ENCODE measurements at regions not wholly inside any gene's neighbourhood (a gene's known extent, or its start where the extent isn't known, plus 50 kb on each side); places are given as distances from the start of the nearest gene placed in this dataset.

GRCh38 chr20:2244523-2244922, 51.3 kb upstream of the TGM3 start:
- no peaks in the 10 kb centered on the region for H3F3A ChIP-seq (ENCODE audit: insufficient read depth, low read depth)
- no peaks in the 10 kb centered on the region for H3K9me3 ChIP-seq (ENCODE audit: insufficient read depth, low read depth)
- POLR2A ChIA-PET (ENCODE audit: unreplicated experiment), result no interaction called here
- no peaks in the 10 kb centered on the region for H3K79me2 ChIP-seq (ENCODE audit: low read depth)
- no peaks in the 10 kb centered on the region for H3K4me1 ChIP-seq (replicated peaks; ENCODE audit: insufficient read depth)
- peaks cover 16% of the 10 kb centered on the region; the same call in 1 of the 2 replicates for H3K27me3 ChIP-seq (ENCODE audit: insufficient read depth, low read depth)
- no peak for TF ChIP-seq EZH2 (IDR thresholded peaks at IDR 0.05; ENCODE audit: low read depth)
- TF ChIP-seq CTCF (conservative IDR thresholded peaks at IDR 0.05), result no peak
- DNase-seq, result no peak
- no peak overlapping the region for H3K4me2 ChIP-seq
- no peaks in the 10 kb centered on the region for H3K36me3 ChIP-seq (ENCODE audit: low read depth)
- H2AFZ ChIP-seq, result no peak overlapping the region
- CTCF ChIA-PET, result no interaction called here
- no peak overlapping the region for H3K4me3 ChIP-seq
- no peak overlapping the region for H3K27ac ChIP-seq
- intact Hi-C loops (cut with micrococcal nuclease; ENCODE audit: unreplicated experiment), result no loop called here
- H3K9me2 ChIP-seq (ENCODE audit: insufficient read depth), result no peaks in the 10 kb centered on the region
- no peaks in the 10 kb centered on the region for H4K20me1 ChIP-seq (ENCODE audit: insufficient read depth)
- no TSS peak for BruUV-seq (replicated peaks)

GRCh38 chr20:2244993-2245392, 50.8 kb upstream of the TGM3 start:
- H3K27ac ChIP-seq, result no peak overlapping the region
- H3K79me2 ChIP-seq (ENCODE audit: low read depth), result no peaks in the 10 kb centered on the region
- H3F3A ChIP-seq (ENCODE audit: insufficient read depth, low read depth), result no peaks in the 10 kb centered on the region
- no peak overlapping the region for H3K4me2 ChIP-seq
- CTCF ChIA-PET, result no interaction called here
- no peaks in the 10 kb centered on the region for H3K9me2 ChIP-seq (ENCODE audit: insufficient read depth)
- no TSS peak for BruUV-seq (replicated peaks)
- H4K20me1 ChIP-seq (ENCODE audit: insufficient read depth), result no peaks in the 10 kb centered on the region
- no peaks in the 10 kb centered on the region for H3K9me3 ChIP-seq (ENCODE audit: insufficient read depth, low read depth)
- H3K4me3 ChIP-seq, result no peak overlapping the region
- POLR2A ChIA-PET (ENCODE audit: unreplicated experiment), result no interaction called here
- no peak for DNase-seq
- intact Hi-C loops (cut with micrococcal nuclease; ENCODE audit: unreplicated experiment), result no loop called here
- TF ChIP-seq EZH2 (IDR thresholded peaks at IDR 0.05; ENCODE audit: low read depth) (no peak), CTCF (conservative IDR thresholded peaks at IDR 0.05) (no peak)
- no peak overlapping the region for H2AFZ ChIP-seq
- H3K36me3 ChIP-seq (ENCODE audit: low read depth), result no peaks in the 10 kb centered on the region
- peaks cover 20% of the 10 kb centered on the region; the same call in 1 of the 2 replicates for H3K27me3 ChIP-seq (ENCODE audit: insufficient read depth, low read depth)
- no peaks in the 10 kb centered on the region for H3K4me1 ChIP-seq (replicated peaks; ENCODE audit: insufficient read depth)

GRCh38 chr20:2245637-2246036, 50.2 kb upstream of the TGM3 start:
- no peaks in the 10 kb centered on the region for H3K9me3 ChIP-seq (ENCODE audit: insufficient read depth, low read depth)
- H4K20me1 ChIP-seq (ENCODE audit: insufficient read depth), result no peaks in the 10 kb centered on the region
- intact Hi-C loops (cut with micrococcal nuclease; ENCODE audit: unreplicated experiment), result no loop called here
- no TSS peak for BruUV-seq (replicated peaks)
- H3F3A ChIP-seq (ENCODE audit: insufficient read depth, low read depth), result no peaks in the 10 kb centered on the region
- no peaks in the 10 kb centered on the region for H3K4me1 ChIP-seq (replicated peaks; ENCODE audit: insufficient read depth)
- no peak overlapping the region for H3K4me2 ChIP-seq
- no peaks in the 10 kb centered on the region for H3K36me3 ChIP-seq (ENCODE audit: low read depth)
- no peak for DNase-seq
- CTCF ChIA-PET, result no interaction called here
- POLR2A ChIA-PET (ENCODE audit: unreplicated experiment), result no interaction called here
- no peak overlapping the region for H3K4me3 ChIP-seq
- H3K9me2 ChIP-seq (ENCODE audit: insufficient read depth), result no peaks in the 10 kb centered on the region
- H3K27ac ChIP-seq, result no peak overlapping the region
- H3K79me2 ChIP-seq (ENCODE audit: low read depth), result no peaks in the 10 kb centered on the region
- peaks cover 20% of the 10 kb centered on the region; the same call in 1 of the 2 replicates for H3K27me3 ChIP-seq (ENCODE audit: insufficient read depth, low read depth)
- H2AFZ ChIP-seq, result no peak overlapping the region
- no peak for TF ChIP-seq EZH2 (IDR thresholded peaks at IDR 0.05; ENCODE audit: low read depth)

Measured in PC-9 (cell line).